PC-9 (cell line): ENCODE measurements at regions not wholly inside any gene's neighbourhood (a gene's known extent, or its start where the extent isn't known, plus 50 kb on each side); places are given as distances from the start of the nearest gene placed in this dataset.
"Not testable (repeated sequence)": the region's sequence is repeated elsewhere in the genome, so short reads cannot be mapped to it uniquely, and the experiment has no call there.

Experiments
- EZH2 ChIP-seq: fragments of 200-600 bp; sonication (generic); IDR thresholded peaks from 2 replicates; pipeline ENCODE4 v1.8.0; 2017; ENCODE audit warnings: antibody characterized with exemption, low read depth
- TF ChIP-seq, protein P1 (sequence below): fragments of 200-600 bp; sonication (generic); conservative IDR thresholded peaks from 2 replicates; pipeline ENCODE4 v1.6.1; 2017; ENCODE audit warnings: mixed run types, antibody characterized with exemption, mild to moderate bottlenecking, moderate library complexity

GRCh38 chr16:29059575-29059974, 74.7 kb downstream of the LAT start:
- TF ChIP-seq, protein P1, sequence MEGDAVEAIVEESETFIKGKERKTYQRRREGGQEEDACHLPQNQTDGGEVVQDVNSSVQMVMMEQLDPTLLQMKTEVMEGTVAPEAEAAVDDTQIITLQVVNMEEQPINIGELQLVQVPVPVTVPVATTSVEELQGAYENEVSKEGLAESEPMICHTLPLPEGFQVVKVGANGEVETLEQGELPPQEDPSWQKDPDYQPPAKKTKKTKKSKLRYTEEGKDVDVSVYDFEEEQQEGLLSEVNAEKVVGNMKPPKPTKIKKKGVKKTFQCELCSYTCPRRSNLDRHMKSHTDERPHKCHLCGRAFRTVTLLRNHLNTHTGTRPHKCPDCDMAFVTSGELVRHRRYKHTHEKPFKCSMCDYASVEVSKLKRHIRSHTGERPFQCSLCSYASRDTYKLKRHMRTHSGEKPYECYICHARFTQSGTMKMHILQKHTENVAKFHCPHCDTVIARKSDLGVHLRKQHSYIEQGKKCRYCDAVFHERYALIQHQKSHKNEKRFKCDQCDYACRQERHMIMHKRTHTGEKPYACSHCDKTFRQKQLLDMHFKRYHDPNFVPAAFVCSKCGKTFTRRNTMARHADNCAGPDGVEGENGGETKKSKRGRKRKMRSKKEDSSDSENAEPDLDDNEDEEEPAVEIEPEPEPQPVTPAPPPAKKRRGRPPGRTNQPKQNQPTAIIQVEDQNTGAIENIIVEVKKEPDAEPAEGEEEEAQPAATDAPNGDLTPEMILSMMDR: not testable (repeated sequence)
- not testable (repeated sequence) for TF ChIP-seq EZH2
